AG09319 (cell line): ENCODE measurements at regions not wholly inside any gene's neighbourhood (a gene's known extent, or its start where the extent isn't known, plus 50 kb on each side); places are given as distances from the start of the nearest gene placed in this dataset.

Experiments
- DNase-seq: peaks from one replicate; pipeline ENCODE4 v3.0.0-alpha.2; 2010; ENCODE audit warnings: low read depth; ENCODE audit errors: extremely low read depth
- TF ChIP-seq, protein P1 (sequence below): IDR thresholded peaks from 2 replicates; pipeline ENCODE4 v1.5.1; 2011; ENCODE audit warnings: low read depth, mild to moderate bottlenecking, inconsistent platforms, low read length, moderate library complexity

DNA sequence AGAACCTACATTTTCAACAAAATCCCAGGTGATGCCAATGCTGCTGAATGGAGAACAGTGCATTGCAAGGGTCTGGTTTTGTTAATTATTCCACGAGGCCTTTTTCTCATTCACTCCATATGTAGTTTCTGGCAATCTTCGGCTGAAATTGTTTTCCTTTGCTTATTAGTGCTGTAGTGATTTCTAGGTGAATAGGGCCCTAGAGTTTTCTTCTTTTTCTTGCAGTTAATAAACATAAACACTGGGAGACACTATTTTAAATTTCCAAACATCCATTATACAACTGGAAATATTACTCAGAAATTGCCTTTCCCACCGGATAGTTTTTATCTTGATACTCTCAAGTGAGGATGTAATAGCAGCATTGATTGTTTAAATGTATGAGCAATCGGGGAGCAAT lies 435.6 kb downstream of the XPNPEP1 start:
- DNase-seq = no peak

GRCh38 chr10:109480836-109481235 lies 442.5 kb downstream of the XPNPEP1 start:
- no peak for DNase-seq
- TF ChIP-seq, protein P1, sequence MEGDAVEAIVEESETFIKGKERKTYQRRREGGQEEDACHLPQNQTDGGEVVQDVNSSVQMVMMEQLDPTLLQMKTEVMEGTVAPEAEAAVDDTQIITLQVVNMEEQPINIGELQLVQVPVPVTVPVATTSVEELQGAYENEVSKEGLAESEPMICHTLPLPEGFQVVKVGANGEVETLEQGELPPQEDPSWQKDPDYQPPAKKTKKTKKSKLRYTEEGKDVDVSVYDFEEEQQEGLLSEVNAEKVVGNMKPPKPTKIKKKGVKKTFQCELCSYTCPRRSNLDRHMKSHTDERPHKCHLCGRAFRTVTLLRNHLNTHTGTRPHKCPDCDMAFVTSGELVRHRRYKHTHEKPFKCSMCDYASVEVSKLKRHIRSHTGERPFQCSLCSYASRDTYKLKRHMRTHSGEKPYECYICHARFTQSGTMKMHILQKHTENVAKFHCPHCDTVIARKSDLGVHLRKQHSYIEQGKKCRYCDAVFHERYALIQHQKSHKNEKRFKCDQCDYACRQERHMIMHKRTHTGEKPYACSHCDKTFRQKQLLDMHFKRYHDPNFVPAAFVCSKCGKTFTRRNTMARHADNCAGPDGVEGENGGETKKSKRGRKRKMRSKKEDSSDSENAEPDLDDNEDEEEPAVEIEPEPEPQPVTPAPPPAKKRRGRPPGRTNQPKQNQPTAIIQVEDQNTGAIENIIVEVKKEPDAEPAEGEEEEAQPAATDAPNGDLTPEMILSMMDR = no peak

More for the DNA sequence above, 435.6 kb downstream of the XPNPEP1 start:
- TF ChIP-seq, protein P1 = no peak

GRCh38 chr10:109475711-109476421 lies 447.4 kb downstream of the XPNPEP1 start:
- DNase-seq = no peak
- TF ChIP-seq, protein P1 = no peak

DNA sequence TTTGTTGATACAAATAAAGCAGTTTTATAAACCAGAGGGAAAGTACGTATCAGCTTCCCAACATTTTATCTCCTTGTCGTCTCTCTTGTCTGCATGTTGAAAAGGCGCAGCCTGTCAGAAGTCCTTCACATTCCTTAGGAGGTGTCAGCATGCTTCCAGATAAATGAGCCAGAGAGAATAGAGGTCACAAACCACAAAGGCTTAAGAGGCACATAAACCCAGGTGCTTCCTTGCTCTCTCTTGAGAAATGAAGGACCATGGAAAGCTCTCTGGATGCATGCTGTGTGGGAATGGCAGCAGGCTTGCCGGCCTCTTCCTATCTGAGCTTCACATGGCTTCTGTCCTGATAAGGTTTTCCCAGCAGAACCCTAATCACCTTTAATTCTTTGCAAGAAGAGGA lies 448.5 kb downstream of the XPNPEP1 start:
- TF ChIP-seq, protein P1 = no peak
- no peak for DNase-seq

GRCh38 chr10:109474261-109474660 lies 449.1 kb downstream of the XPNPEP1 start:
- TF ChIP-seq, protein P1 = no peak
- no peak for DNase-seq

- no peak for DNase-seq
- TF ChIP-seq, protein P1 = no peak
These were observed 455.8 kb downstream of the XPNPEP1 start for GRCh38 chr10:109467551-109467950.

GRCh38 chr10:109464949-109465348 lies 458.4 kb downstream of the XPNPEP1 start:
- TF ChIP-seq, protein P1 = no peak
- no peak for DNase-seq
